SK-N-SH (cell line): ENCODE measurements at regions not wholly inside any gene's neighbourhood (a gene's known extent, or its start where the extent isn't known, plus 50 kb on each side); places are given as distances from the start of the nearest gene placed in this dataset.

ENCODE experiments used
- CTCF ChIA-PET: fragments of 300-600, 350-600 bp; formaldehyde crosslinking; extraction: SDS; loops from one replicate; lab custom pipeline; 2021; lab: Yijun Ruan, JAX
- POLR2A ChIA-PET: fragments of 350-600 bp; sonication (Branson Sonifier 250); formaldehyde crosslinking; extraction: SDS; loops from one replicate; lab custom pipeline; 2020; ENCODE audit warnings: antibody characterized with exemption, inconsistent platforms; lab: Yijun Ruan, JAX
- DNase-seq: peaks from one replicate; pipeline ENCODE4 v3.0.0; 2012
- H2AFZ ChIP-seq: fragments of 200-600 bp; sonication (generic); 2 replicates; pipeline ENCODE4 v1.8.1; 2016; ENCODE audit warnings: antibody characterized with exemption, mild to moderate bottlenecking, low read depth
- H3F3A ChIP-seq: fragments of 200-600 bp; sonication (generic); replicated peaks from 2 replicates; pipeline ENCODE3; 2016; ENCODE audit warnings: antibody characterized with exemption, mild to moderate bottlenecking; ENCODE audit not compliant: insufficient read depth
- H3K27ac ChIP-seq, 2 experiments: fragments of 200-500 bp in 1 of 2; fragments of 200-600 bp in 1 of 2; sonication (Bioruptor generic) in 1 of 2; sonication (generic), shearing (Covaris generic) in 1 of 2; 2 replicates each; pipeline versions ENCODE4 v1.5.1 to v1.6.1; 2014 to 2016; ENCODE audit warnings: low read depth in 2 of 2, inconsistent platforms in 1 of 2, low read length in 1 of 2, mild to moderate bottlenecking in 1 of 2, mixed read lengths in 1 of 2
- H3K27me3 ChIP-seq: fragments of 200-600 bp; sonication (generic), shearing (Covaris generic); 2 replicates; pipeline ENCODE4 v1.6.1; 2016; ENCODE audit warnings: mixed run types; ENCODE audit not compliant: insufficient read depth
- H3K36me3 ChIP-seq, 2 experiments: fragments of 200-500 bp in 1 of 2; fragments of 200-600 bp in 1 of 2; sonication (Bioruptor generic) in 1 of 2; sonication (generic) in 1 of 2; replicated peaks in 1 of 2; 2 replicates each; pipeline versions ENCODE3 to v1.5.1; 2014 to 2016; ENCODE audit warnings: low read length in 1 of 2, mild to moderate bottlenecking in 1 of 2; ENCODE audit not compliant: insufficient read depth in 2 of 2, control insufficient read depth in 1 of 2
- H3K4me1 ChIP-seq, 2 experiments: fragments of 200-500 bp in 1 of 2; fragments of 200-600 bp in 1 of 2; sonication (Bioruptor generic) in 1 of 2; sonication (generic), shearing (Covaris generic) in 1 of 2; 2 replicates each; pipeline versions ENCODE4 v1.5.1 to v1.6.1; 2014 to 2016; ENCODE audit warnings: low read depth in 1 of 2, low read length in 1 of 2, mixed run types in 1 of 2; ENCODE audit not compliant: insufficient read depth in 2 of 2, control insufficient read depth in 1 of 2
- H3K4me2 ChIP-seq: fragments of 200-600 bp; sonication (generic), shearing (Covaris generic); 2 replicates; pipeline ENCODE4 v1.6.1; 2017; ENCODE audit warnings: mixed run types
- H3K4me3 ChIP-seq, 2 experiments: fragments of 200-500 bp in 1 of 2; fragments of 200-600 bp in 1 of 2; sonication (Bioruptor generic) in 1 of 2; sonication (generic), shearing (Covaris generic) in 1 of 2; 2 replicates each; pipeline versions ENCODE4 v1.5.1 to v1.8.1; 2014 to 2016; ENCODE audit warnings: low read depth in 2 of 2, inconsistent platforms in 1 of 2, low read length in 1 of 2, mild to moderate bottlenecking in 1 of 2, mixed read lengths in 1 of 2, moderate library complexity in 1 of 2
- H3K79me2 ChIP-seq: fragments of 200-600 bp; sonication (generic); 2 replicates; pipeline ENCODE4 v1.8.1; 2017; ENCODE audit warnings: mild to moderate bottlenecking; ENCODE audit not compliant: insufficient read depth
- H3K9ac ChIP-seq: fragments of 200-600 bp; sonication (generic); 2 replicates; pipeline ENCODE4 v1.6.1; 2017; ENCODE audit warnings: mixed run types
- H3K9me2 ChIP-seq: fragments of 200-600 bp; sonication (generic); 2 replicates; pipeline ENCODE4 v1.6.1; 2017; ENCODE audit warnings: mixed run types
- H3K9me3 ChIP-seq: fragments of 200-600 bp; sonication (generic); 2 replicates; pipeline ENCODE4 v1.6.1; 2017; ENCODE audit warnings: mixed run types, mild to moderate bottlenecking, moderate library complexity
- H4K20me1 ChIP-seq: fragments of 200-600 bp; sonication (generic); 2 replicates; pipeline ENCODE4 v1.6.1; 2017; ENCODE audit warnings: mild to moderate bottlenecking, mixed run types; ENCODE audit not compliant: insufficient read depth
- CHD2 ChIP-seq: fragments of 150-350 bp; IDR thresholded peaks from 2 replicates; pipeline ENCODE4 v1.6.1; 2018; ENCODE audit warnings: low read length; ENCODE audit not compliant: partially characterized antibody
- CTCF ChIP-seq: fragments of 200-600 bp; sonication (generic); IDR thresholded peaks from 2 replicates; pipeline ENCODE4 v1.6.1; 2017; ENCODE audit warnings: antibody characterized with exemption, mild to moderate bottlenecking, moderate library complexity
- EP300 ChIP-seq, 2 experiments: IDR thresholded peaks; 2 replicates each; pipeline versions ENCODE4 v1.4.0 to v1.6.1; 2012; ENCODE audit warnings: borderline replicate concordance in 1 of 2, low read depth in 1 of 2, low read length in 1 of 2
- FOXJ3 ChIP-seq: sonication (generic); formaldehyde crosslinking; IDR thresholded peaks from 2 replicates; pipeline ENCODE4 v1.5.1; 2020; ENCODE audit warnings: mild to moderate bottlenecking, missing genetic modification reagents
- GATA2 ChIP-seq: sonication (generic); formaldehyde crosslinking; IDR thresholded peaks from 2 replicates; pipeline ENCODE4 v1.5.0; 2020; ENCODE audit warnings: mild to moderate bottlenecking, missing genetic modification reagents
- IRF3 ChIP-seq: fragments of 150-350 bp; IDR thresholded peaks from 2 replicates; pipeline ENCODE4 v1.6.1; 2016; ENCODE audit warnings: mild to moderate bottlenecking, low read depth, low read length
- JUND ChIP-seq: IDR thresholded peaks from 2 replicates; pipeline ENCODE4 v1.4.0; 2012
- MXI1 ChIP-seq: IDR thresholded peaks from 2 replicates; pipeline ENCODE4 v1.6.1; 2012; ENCODE audit warnings: mild to moderate bottlenecking, low read depth, low read length, improper control_type of control experiment
- NRF1 ChIP-seq: IDR thresholded peaks from 2 replicates; pipeline ENCODE4 v1.6.1; 2012; ENCODE audit warnings: low read depth, mild to moderate bottlenecking, low read length
- POLR2AphosphoS5 ChIP-seq: IDR thresholded peaks from 2 replicates; pipeline ENCODE4 v1.6.1; 2012; ENCODE audit warnings: low read depth, low read length
- RCOR1 ChIP-seq: fragments of 150-350 bp; IDR thresholded peaks from 2 replicates; pipeline ENCODE4 v1.6.1; 2017; ENCODE audit warnings: antibody characterized with exemption, low read length
- SIN3A ChIP-seq: IDR thresholded peaks from 2 replicates; pipeline ENCODE4 v1.6.1; 2012; ENCODE audit warnings: low read depth, mild to moderate bottlenecking, low read length, moderate library complexity, borderline replicate concordance
- TCF12 ChIP-seq: IDR thresholded peaks from 2 replicates; pipeline ENCODE4 v1.4.0; 2012
- TEAD4 ChIP-seq: IDR thresholded peaks from 2 replicates; pipeline ENCODE4 v1.4.0; 2012; ENCODE audit warnings: mild to moderate bottlenecking, borderline replicate concordance; ENCODE audit not compliant: insufficient read depth
- USF2 ChIP-seq: fragments of 150-350 bp; IDR thresholded peaks from 2 replicates; pipeline ENCODE4 v1.6.1; 2017; ENCODE audit warnings: antibody characterized with exemption, low read length, low read depth, borderline replicate concordance
- YY1 ChIP-seq: IDR thresholded peaks from 2 replicates; pipeline ENCODE4 v1.4.0; 2012; ENCODE audit warnings: low read depth, mild to moderate bottlenecking
- WGBS: methylation state at CpG from one replicate; pipeline ENCODE4 v1.1.6; 2017; ENCODE audit warnings: low lambda C conversion rate; 5-methylcytosine and 5-hydroxymethylcytosine counted together

GRCh38 chr22:49168219-49168813, 659.4 kb downstream of the BRD1 start (continued):
- no peak for TF ChIP-seq USF2
- TF ChIP-seq TEAD4: no peak
- no peak for TF ChIP-seq GATA2 (CRISPR knock-in tag)

GRCh38 chr22:49166746-49167145, 660.9 kb downstream of the BRD1 start:
- Histone ChIP-seq H3K9me2 (no peaks in the 10 kb centered on the region), H3K27ac (no peak overlapping the region), H3K4me2 (no peak overlapping the region), H2AFZ (no peak overlapping the region), H3K4me1 (no peaks in the 10 kb centered on the region; a peak in 1 of 4 replicates), H3K36me3 (no peaks in the 10 kb centered on the region), H3F3A (no peaks in the 10 kb centered on the region), H3K9me3 (no peaks in the 10 kb centered on the region), H3K27me3 (no peaks in the 10 kb centered on the region; the same call in 1 of the 2 replicates), H3K79me2 (no peaks in the 10 kb centered on the region), H4K20me1 (no peaks in the 10 kb centered on the region), H3K9ac (no peak overlapping the region), H3K4me3 (no peak overlapping the region)
- no peak for DNase-seq
- 12% methylated on average over 5 of the region's 11 CpGs for WGBS
- POLR2A ChIA-PET: no interaction called here
- no peak for TF ChIP-seq EP300 (IDR thresholded peaks at IDR 0.05; ENCODE audit: borderline replicate concordance in 1 of 2, low read depth in 1 of 2, low read length in 1 of 2)
- TF ChIP-seq GATA2 (CRISPR knock-in tag): no peak
- TF ChIP-seq SIN3A: no peak
- TF ChIP-seq POLR2AphosphoS5: no peak
- TF ChIP-seq IRF3: no peak
- TF ChIP-seq TEAD4: no peak
- no peak for TF ChIP-seq TCF12
- no peak for TF ChIP-seq MXI1
- no peak for TF ChIP-seq FOXJ3 (CRISPR knock-in tag)
- no peak for TF ChIP-seq CHD2
- no peak for TF ChIP-seq CTCF
- no peak for TF ChIP-seq YY1
- no peak for TF ChIP-seq RCOR1
- TF ChIP-seq NRF1: no peak
- no peak for TF ChIP-seq JUND
- no peak for TF ChIP-seq USF2
- CTCF ChIA-PET: no interaction called here
